Epithelial cell of esophagus (primary cell): ENCODE measurements at regions not wholly inside any gene's neighbourhood (a gene's known extent, or its start where the extent isn't known, plus 50 kb on each side); places are given as distances from the start of the nearest gene placed in this dataset.

ENCODE experiments used
- DNase-seq: peaks from one replicate; pipeline ENCODE4 v3.0.0; 2010; ENCODE audit warnings: low read depth
- H3K4me3 ChIP-seq: 2 replicates; pipeline ENCODE4 v1.5.1; 2011; ENCODE audit warnings: mild to moderate bottlenecking, low read length, control low read depth
- CTCF ChIP-seq: IDR thresholded peaks from 2 replicates; pipeline ENCODE4 v1.5.1; 2011; ENCODE audit warnings: low read depth, mild to moderate bottlenecking, low read length, control low read depth, inconsistent platforms; ENCODE audit not compliant: insufficient read depth; ENCODE audit errors: missing control alignments

- no peak for TF ChIP-seq CTCF
These were observed 51.3 kb upstream of the IFFO2 start for GRCh38 chr1:19007491-19008441.

GRCh38 chr1:19006837-19007271, 50.4 kb upstream of the IFFO2 start:
- no peak for DNase-seq
- no peak for TF ChIP-seq CTCF
- H3K4me3 ChIP-seq, result no peak overlapping the region

More at GRCh38 chr1:19007491-19008441, 51.3 kb upstream of the IFFO2 start:
- no peak for DNase-seq
- H3K4me3 ChIP-seq, result no peak overlapping the region
